Daoy (cell line): ENCODE measurements at regions not wholly inside any gene's neighbourhood (a gene's known extent, or its start where the extent isn't known, plus 50 kb on each side); places are given as distances from the start of the nearest gene placed in this dataset.

ENCODE experiments used
- DNase-seq: peaks from one replicate; pipeline ENCODE4 v3.0.0-alpha.2; 2015; ENCODE audit warnings: low read depth

- DNase-seq, result no peak
These were observed 80.3 kb downstream of the NXPE2 start for GRCh38 chr11:114758627-114759026.

DNA sequence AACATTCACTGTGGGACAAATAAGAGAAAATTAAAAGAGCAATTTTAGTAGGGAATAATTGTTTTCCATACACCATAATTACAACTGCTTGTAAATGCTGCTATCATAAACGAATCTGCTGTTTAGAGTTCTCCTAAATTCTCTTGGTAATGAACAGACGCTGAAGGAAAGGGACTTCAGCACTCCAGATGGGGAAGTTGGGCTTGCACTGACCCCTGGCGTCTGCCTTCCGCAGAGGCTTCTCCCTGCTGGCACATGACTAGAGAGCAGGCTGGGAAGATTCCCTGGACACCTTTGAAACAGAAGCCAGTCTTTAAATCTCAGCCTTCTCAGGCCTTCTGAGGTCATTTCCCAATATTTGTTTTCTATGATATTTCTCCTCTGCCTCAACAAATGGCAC is 84.1 kb downstream of the NXPE2 start:
- peak; percentile 68 for DNase-seq

GRCh38 chr11:114764563-114764962 is 86.2 kb downstream of the NXPE2 start:
- DNase-seq, result no peak

GRCh38 chr11:114771172-114771571 is 92.8 kb downstream of the NXPE2 start:
- no peak for DNase-seq

DNA sequence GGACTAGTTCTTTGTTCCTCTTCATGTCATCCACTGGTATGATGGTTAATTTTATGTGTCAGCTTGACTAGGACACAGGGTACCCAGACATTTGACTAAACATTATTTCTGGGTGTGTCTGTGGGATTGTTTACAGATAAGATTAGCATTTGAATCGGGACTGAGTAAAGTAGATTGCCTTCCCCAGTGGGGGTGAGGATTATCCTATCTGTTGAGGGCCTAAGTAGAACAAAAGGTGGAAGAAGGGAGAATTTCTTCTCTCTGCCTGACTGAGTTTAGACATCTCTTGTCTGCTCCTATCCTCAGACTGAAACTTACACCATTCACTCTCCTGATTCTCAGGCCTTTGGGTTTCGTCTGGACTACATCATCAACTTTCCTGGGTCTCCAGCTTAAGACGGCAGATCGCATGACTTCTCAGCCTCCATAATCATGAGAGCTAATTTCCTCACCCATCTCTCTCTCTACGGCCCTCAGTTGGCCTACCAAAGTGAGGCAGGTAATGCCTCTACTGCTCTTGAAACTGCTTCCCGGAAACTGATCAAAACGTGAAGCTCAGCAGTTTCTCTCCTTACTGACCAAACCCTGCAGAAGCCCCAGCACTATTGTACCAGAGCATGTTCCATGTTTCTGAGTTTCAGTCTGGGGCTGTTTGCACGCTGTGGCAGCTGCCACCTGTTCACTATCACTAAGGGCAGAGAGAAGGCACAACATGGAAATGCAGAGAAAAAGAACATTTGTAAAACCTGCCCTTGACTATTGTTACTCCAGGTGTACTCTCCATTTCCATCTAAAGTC is 95.4 kb downstream of the NXPE2 start:
- DNase-seq, result no peak

- peak; percentile 70 for DNase-seq
These were observed 96.5 kb downstream of the NXPE2 start for GRCh38 chr11:114774599-114775361.

GRCh38 chr11:114775875-114776621 is 97.7 kb downstream of the NXPE2 start:
- peak; percentile 16 for DNase-seq

DNA sequence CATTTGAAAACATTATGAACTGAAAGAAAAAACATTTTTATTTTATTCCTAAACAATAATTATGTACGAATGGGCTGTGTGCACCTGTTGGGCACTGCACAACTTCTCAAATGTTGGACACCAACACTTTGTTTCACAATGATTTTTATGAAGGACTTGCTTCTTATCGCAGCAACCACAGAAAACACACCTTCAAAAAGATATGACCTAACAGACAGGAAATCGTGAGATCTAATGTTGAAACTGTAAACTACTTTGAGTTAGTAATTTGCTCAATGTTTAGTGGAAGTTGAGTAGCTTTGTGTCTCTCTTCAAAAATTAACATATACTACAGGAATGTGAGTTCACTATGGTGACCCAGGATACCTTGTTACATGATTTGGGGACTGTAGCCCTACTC is 98.6 kb downstream of the NXPE2 start:
- DNase-seq, result no peak

DNA sequence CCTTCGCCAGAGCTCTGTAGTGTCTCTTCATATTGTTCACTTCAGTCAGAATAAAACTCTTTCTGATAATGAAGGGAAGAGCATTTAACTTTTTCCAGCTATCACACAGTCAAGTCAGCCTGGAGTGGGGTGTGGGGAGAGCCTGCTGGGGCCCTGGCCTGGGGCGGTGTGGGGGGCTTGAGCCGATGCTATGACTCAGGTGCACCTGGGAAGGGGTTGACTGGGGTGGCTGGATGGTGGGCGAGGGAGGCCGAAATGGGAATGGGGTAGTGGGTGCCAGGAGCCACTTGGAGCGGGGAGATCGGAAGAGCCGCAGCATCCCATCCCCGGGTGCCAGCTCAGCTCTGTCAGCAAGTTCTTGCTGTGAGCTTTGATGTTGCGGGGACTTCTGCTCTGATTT is 100.9 kb downstream of the NXPE2 start:
- DNase-seq, result no peak

DNA sequence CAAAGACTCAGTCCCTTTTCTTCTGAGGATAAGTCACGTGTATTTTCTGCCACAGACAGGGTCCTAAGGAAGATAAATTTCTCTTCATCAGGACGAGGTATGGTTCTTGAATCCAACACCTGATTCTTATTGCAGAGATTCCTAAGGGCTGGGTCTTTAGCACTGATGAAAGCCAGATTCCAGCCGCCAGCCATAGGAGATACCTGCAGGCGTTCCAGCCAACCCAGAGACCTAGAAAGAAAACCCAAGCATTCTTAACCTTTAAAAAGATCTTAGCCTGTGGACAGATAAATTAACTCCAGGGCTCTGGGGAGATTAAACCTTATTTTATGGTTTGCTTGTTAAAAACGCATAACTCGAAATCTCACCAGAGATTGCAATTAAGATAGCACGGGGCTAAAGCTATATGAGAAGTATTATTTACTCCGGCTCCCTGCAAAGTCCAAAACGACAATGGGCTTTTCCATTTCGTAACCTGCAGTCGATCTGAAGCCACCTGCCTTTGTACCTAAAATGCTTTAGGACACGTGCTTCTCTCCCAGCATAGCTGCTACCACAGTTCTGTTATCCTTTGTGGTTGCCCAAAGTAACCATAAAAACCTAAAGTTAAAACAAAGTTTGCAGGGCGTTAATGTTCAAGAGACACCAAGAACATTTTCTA is 104.5 kb downstream of the NXPE2 start:
- DNase-seq, result no peak

- DNase-seq, result no peak
These were observed 105.5 kb downstream of the NXPE2 start for GRCh38 chr11:114783805-114784204.

GRCh38 chr11:114784216-114784615 is 105.9 kb downstream of the NXPE2 start:
- DNase-seq, result no peak

DNA sequence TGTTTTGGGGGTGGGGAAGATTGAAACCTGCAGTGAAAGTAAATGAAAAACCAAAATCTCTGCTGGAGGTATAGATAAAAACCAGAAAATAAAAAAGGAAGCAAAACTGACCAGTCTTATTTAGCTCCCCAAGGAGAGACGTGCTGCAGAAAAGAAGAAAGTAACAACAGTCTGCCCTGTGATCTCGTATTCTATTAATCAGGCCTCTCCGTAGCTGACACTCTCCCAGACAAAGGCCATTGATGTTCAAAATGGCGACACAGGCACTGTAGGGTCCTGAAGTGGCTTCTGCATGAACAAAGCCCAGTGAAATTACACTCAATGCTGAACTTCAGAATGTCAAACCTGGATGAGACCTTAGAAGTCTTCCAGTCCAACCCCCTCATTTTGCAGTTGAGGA is 106.6 kb downstream of the NXPE2 start:
- DNase-seq, result no peak

- DNase-seq, result no peak
These were observed 107.5 kb downstream of the NXPE2 start for GRCh38 chr11:114785820-114786219.

- DNase-seq, result no peak
These were observed 108.8 kb downstream of the NXPE2 start for GRCh38 chr11:114787126-114787525.

- DNase-seq, result no peak
These were observed 112.6 kb downstream of the NXPE2 start for GRCh38 chr11:114790910-114791309.

DNA sequence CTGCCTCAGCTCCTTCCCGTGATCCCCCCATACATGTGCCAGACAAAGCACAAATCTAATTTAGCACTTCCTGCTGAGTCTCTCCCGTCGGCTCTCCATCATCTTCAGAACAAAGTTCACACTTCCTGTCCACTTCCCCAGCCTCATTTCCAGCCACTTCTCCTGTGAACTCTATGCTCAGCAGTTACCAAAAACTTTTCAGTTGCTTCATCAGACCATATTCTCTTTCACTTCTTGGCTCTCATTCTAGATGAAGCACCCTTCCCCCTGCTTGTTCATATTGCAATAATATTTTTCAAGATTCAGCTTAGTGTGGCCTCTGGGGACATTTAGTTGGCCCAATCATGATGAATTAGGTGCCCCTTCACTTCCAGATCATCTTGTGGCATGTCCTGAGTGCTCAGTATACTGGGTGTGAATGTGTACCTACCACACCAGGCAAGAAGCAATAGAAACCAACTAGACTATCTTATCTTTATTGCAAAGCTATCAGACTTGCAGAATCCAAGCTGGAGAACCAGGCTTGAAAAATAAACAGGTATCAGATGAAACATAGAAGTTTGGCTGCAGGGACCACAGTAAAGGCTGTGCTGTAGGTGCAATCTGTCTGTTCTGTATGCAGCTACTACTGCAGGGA is 115.8 kb downstream of the NXPE2 start:
- no peak for DNase-seq

GRCh38 chr11:114796954-114797721 is 118.8 kb downstream of the NXPE2 start:
- DNase-seq, result peak; percentile 81

DNA sequence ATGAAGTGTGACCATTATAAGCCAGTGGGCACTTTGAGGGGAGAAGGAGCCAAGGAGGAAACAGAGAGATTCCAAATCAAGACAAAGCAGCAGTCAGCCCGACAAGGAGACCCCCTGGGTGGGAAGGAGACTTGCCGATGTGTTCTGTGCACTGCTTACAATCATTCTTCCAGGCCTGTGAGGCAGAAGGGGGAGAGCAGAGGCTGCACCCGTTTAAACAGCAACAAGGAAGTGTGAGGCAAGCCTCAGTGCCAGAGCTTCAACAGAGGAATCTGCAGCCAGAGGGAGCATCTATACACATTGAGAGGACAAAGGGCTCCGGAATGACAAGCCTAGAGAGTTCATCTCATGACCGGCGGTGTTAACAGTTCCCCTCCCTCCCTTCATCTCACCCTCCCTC is 121.1 kb downstream of the NXPE2 start:
- no peak for DNase-seq

GRCh38 chr11:114801773-114802172 is 123.4 kb downstream of the NXPE2 start:
- no peak for DNase-seq

DNA sequence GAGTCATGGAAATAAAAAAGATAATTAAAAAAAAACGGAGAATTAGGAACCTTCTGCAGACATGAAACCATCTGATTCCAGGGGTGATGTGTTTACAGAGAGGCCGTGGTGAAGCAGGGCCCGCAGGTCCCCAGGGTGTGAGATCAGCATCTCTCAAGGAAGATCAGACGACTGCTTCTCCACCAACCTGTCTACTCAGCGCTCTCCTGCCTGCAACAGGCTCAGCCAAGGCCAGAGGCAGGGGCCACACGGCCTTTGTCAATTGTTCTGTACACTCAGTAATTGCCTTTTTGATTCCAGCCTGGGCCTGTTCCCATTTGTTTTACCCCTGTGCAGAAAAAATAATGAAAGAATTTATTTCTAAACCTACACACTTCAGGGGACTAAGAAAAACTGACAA is 124.6 kb downstream of the NXPE2 start:
- DNase-seq, result no peak
